Neutrophil (primary cell): ENCODE measurements at regions not wholly inside any gene's neighbourhood (a gene's known extent, or its start where the extent isn't known, plus 50 kb on each side); places are given as distances from the start of the nearest gene placed in this dataset.

Experiments
- H3K27ac ChIP-seq: fragments of 200-600 bp; sonication (generic); 2 replicates; pipeline ENCODE4 v1.5.1; 2016; ENCODE audit warnings: mild to moderate bottlenecking, moderate library complexity
- H3K27me3 ChIP-seq: fragments of 200-600 bp; sonication (generic); 2 replicates; pipeline ENCODE4 v1.6.0; 2016; ENCODE audit warnings: mild to moderate bottlenecking
- H3K36me3 ChIP-seq: fragments of 200-600 bp; sonication (generic); 2 replicates; pipeline ENCODE4 v1.5.1; 2017
- H3K4me1 ChIP-seq, 2 experiments: fragments of 200-600 bp in 1 of 2; sonication (generic) in 1 of 2; 1 replicate in 1 of 2; 2 replicates in 1 of 2; pipeline versions ENCODE4 v1.5.1 to v1.6.1; 2013 to 2016; ENCODE audit warnings: low read depth in 1 of 2, low read length in 1 of 2, mild to moderate bottlenecking in 1 of 2, moderate library complexity in 1 of 2; ENCODE audit not compliant: control insufficient read depth in 1 of 2, insufficient read depth in 1 of 2
- H3K4me3 ChIP-seq, 2 experiments: fragments of 200-600 bp in 1 of 2; sonication (generic) in 1 of 2; 1 replicate in 1 of 2; 2 replicates in 1 of 2; pipeline ENCODE4 v1.5.1; 2013 to 2016; ENCODE audit warnings: low read depth in 1 of 2, low read length in 1 of 2, mild to moderate bottlenecking in 1 of 2, moderate library complexity in 1 of 2
- H3K9me3 ChIP-seq: fragments of 200-600 bp; sonication (generic); 2 replicates; pipeline ENCODE4 v1.5.1; 2016
- CTCF ChIP-seq: fragments of 200-600 bp; sonication (generic); IDR thresholded peaks from 2 replicates; pipeline ENCODE4 v1.5.1; 2016; ENCODE audit warnings: antibody characterized with exemption

DNA sequence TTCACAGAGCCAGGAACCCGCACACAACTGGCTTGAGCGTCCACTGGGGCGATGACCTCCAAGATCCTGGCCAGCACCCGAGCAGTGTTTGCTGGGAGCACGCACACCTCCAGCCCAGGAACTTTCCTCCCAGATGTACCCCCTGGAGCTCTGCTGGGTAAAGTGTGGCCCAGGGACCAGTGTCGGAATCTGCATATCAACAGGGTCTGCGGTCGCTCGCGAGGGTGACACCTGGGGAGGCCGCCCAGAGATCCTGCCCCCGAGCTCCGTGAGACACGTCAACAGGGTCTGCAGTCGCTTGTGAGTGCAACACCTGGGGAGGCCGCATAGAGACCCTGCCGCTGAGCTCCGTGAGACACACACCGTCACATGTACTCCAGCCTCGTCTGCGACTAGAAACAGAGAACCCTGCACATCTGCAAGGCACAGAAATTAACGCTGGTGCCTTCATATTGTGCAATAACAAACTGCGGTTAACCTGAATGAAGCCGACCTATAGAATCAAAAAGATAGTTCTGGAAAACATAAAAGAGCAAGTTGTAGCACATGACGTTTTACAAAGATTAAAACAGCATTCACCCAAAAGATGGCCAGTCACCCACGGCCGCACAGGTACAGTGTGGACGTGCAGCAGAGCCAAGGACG is 172.4 kb downstream of the BRD1 start:
- Histone ChIP-seq H3K36me3 (peaks cover 4% of the 10 kb centered on the region), H3K27ac (no peak overlapping the region), H3K4me3 (no peak overlapping the region), H3K9me3 (no peaks in the 10 kb centered on the region), H3K27me3 (peaks cover 5% of the 10 kb centered on the region), H3K4me1 (peaks cover 24 to 29% of the 10 kb centered on the region in 2 experiments)
- TF ChIP-seq CTCF, result no peak

GRCh38 chr22:49650336-49651241 is 177.1 kb downstream of the BRD1 start:
- peaks cover 3 to 8% of the 10 kb centered on the region in 2 experiments for H3K4me1 ChIP-seq
- no peak overlapping the region for H3K27ac ChIP-seq
- H3K27me3 ChIP-seq, result no peaks in the 10 kb centered on the region
- H3K4me3 ChIP-seq, result no peak overlapping the region
- H3K36me3 ChIP-seq, result peaks cover 14% of the 10 kb centered on the region
- TF ChIP-seq CTCF, result no peak
- H3K9me3 ChIP-seq, result no peaks in the 10 kb centered on the region

GRCh38 chr22:49649166-49650068 is 178.3 kb downstream of the BRD1 start:
- Histone ChIP-seq H3K4me3 (no peak overlapping the region), H3K4me1 (no peaks in the 10 kb centered on the region), H3K9me3 (no peaks in the 10 kb centered on the region), H3K27ac (no peak overlapping the region), H3K36me3 (peaks cover 14% of the 10 kb centered on the region), H3K27me3 (no peaks in the 10 kb centered on the region)
- no peak for TF ChIP-seq CTCF

DNA sequence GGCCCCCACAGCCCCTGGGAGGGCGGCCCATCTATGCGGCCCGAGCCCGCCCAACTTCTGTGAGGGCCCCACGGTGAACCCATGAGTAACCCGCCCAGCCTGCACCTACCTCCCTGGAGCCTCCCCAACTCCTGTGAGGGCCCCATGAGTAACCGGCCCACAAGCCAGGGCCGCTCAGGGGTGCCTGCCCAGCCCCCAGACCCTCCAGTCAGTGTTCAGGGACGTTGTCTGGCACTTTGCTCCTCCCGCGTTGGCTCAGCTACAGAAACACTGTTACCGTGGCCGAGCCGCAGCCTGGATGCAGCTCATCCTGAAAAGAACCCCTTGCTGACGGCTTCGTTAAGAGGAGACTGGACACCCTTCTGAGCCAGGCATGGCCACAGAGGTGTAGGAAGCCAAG is 179.6 kb downstream of the BRD1 start:
- H3K4me1 ChIP-seq, result no peaks in the 10 kb centered on the region
- no peak overlapping the region for H3K4me3 ChIP-seq
- H3K9me3 ChIP-seq, result no peaks in the 10 kb centered on the region
- no peaks in the 10 kb centered on the region for H3K27me3 ChIP-seq
- no peak overlapping the region for H3K27ac ChIP-seq
- TF ChIP-seq CTCF, result no peak
- H3K36me3 ChIP-seq, result peaks cover 20% of the 10 kb centered on the region

GRCh38 chr22:49647627-49648026 is 180.0 kb downstream of the BRD1 start:
- H3K4me3 ChIP-seq, result no peak overlapping the region
- H3K27ac ChIP-seq, result no peak overlapping the region
- no peaks in the 10 kb centered on the region for H3K27me3 ChIP-seq
- H3K9me3 ChIP-seq, result no peaks in the 10 kb centered on the region
- TF ChIP-seq CTCF, result no peak
- H3K36me3 ChIP-seq, result peaks cover 24% of the 10 kb centered on the region
- H3K4me1 ChIP-seq, result no peaks in the 10 kb centered on the region
